GM12801 (cell line): ENCODE measurements at regions not wholly inside any gene's neighbourhood (a gene's known extent, or its start where the extent isn't known, plus 50 kb on each side); places are given as distances from the start of the nearest gene placed in this dataset.

Experiments
- CTCF ChIP-seq: IDR thresholded peaks from one replicate; pipeline ENCODE4 v1.5.1; 2011; ENCODE audit warnings: control low read depth; ENCODE audit not compliant: insufficient read length; ENCODE audit errors: extremely low read depth

DNA sequence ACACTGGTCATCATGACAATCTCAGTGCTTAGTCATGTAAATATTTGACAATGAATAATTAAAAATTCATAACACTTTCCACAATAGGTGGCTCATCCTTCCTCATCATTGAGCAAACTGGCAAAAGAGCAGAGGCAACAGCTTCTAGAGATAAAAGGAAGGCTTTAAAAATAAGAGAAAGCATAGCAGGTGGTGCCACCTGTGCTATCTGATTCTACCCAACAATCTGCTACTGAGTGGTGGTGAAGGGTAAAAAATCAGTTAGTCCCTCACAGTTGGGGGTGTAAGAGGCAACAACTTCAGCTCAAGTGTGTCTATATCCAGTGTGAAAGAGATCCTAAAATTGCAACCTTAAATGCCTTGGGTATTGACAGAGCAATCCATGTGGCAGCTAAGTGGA, 280.1 kb upstream of the PPARGC1A start:
- no peak for TF ChIP-seq CTCF

- TF ChIP-seq CTCF: no peak
These were observed 278.8 kb upstream of the PPARGC1A start for GRCh38 chr4:24168658-24169057.

DNA sequence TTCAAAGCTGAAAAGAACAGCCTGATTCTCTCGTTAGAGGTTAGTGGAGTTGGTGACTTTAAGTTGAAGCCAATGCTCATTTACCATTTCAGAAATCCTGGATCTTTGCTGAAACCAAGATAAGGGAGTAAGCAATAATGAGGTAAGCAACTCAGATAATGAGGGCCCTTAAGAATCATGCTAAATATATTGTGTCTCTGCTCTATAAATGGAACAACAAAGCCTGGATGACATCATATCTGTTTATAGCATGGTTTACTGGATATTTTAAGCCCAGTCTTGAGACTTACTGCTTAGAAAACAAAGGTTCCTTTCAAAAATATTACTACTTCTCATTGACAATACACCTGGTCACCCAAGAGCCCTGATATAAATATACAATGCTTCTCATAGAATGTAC, 276.7 kb upstream of the PPARGC1A start:
- no peak for TF ChIP-seq CTCF

- no peak for TF ChIP-seq CTCF
These were observed 274.9 kb upstream of the PPARGC1A start for GRCh38 chr4:24164797-24165196.

GRCh38 chr4:24164054-24164693, 274.3 kb upstream of the PPARGC1A start:
- no peak for TF ChIP-seq CTCF

DNA sequence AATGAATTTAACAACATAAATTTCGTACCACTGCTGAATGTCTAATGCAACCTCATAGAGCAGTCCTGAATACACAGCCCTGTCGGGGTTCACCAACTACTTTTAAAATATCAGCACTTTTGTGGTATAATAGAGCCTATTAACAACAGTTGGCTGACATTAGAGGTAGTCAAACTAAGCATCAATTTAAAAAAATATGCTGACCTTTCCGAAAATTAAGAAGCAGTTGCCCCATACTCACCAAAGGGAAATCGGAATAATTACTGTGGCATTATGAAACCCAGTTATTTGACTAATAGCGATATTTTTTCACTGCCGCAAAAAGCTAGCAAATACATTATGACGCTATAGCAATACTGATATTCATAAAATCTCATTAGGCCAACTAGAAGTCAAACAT, 273.5 kb upstream of the PPARGC1A start:
- no peak for TF ChIP-seq CTCF

DNA sequence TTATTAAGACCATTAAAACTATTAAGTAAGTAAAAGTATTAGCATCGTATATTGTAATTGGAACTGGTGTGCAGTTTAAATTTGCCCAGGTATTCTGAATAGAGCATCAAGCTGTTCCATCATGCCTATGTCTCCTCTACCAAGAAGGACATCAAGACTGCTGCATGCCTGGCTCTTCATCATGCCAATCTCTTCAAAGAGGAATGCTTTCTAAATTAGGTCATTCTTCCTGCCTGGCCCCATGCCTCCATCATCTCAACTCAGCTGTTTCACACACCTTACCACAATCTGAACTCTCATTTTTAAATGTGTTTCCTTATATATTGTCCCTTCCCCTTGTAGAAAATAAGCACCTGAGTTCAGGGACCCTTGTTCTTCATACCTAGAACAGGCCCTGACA, 270.5 kb upstream of the PPARGC1A start:
- TF ChIP-seq CTCF: no peak
